Activated T-cell treated with anti-CD3 and anti-CD28 coated beads for 48 hours (primary cell): ENCODE measurements at regions not wholly inside any gene's neighbourhood (a gene's known extent, or its start where the extent isn't known, plus 50 kb on each side); places are given as distances from the start of the nearest gene placed in this dataset.

Experiments used
- DNase-seq: peaks from one replicate; pipeline ENCODE4 v3.0.0-alpha.2; 2020; ENCODE audit warnings: low read depth

DNA sequence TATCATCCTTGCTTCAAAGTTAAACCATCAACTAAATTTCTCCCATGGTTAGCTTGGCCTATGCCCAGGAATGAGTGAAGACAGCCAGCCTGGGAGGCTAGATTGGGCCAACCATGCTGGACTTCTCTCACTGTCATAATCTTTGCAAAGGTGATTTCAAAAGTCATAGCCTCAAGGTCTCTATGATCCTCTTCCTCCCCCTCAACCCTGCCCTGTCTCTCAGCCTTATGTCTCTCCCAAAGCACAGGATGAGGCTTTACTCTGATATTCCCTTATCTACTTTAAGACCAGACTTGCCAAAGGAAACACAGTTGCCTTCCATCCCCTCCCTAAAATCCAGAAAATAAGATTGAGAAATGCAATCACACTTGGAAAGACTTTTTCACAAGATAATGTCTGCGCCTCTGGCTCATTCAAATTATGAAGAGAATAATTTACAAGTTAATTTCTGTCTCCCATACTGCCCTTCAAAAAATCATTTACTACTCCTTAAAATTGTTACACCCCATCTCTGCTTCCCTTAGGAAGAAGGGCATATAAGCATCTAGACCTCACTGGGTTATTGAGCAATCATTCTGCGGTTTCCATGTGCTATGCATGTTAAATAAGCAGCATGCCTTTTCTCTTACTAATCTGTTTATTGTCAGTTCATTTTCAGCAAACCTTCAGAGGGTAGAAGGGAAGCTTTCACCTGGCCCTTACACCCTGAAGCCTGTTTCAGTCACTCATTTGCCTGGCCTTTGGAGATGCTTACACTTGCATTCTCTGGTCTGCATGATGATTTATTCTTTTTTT lies 113.8 kb upstream of the ANKRD55 start:
- DNase-seq, result no peak

DNA sequence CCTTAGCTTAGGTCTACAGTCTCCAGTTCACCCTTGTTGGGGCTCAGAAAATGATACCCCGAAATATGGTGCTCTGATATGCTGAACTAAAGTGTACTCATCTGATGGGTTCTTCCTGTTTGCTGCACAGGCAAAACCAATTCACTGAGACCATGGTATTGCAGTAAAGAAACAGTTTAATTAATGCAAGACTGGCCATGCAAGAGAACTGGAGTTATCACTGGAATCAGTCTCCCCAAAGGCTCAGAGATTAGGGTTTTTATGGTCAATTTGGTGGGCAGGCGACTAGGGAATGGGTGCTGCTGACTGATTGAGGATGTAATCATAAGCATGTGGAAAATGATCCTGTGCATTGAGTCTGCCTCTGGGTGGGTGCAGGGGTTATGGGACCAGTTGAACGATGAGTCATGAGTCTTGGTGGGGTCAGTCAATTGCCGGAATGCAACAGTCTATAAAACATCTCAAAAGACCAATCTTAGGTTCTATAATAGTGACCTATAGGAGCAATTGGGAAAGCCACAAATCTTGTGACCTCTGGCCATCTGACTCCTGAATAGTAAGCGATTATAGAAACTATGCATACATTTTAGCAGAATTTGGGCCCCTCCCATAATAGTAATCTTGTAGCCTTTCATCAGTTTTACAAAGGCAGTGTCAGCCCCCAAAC lies 113.0 kb upstream of the ANKRD55 start:
- DNase-seq, result no peak

DNA sequence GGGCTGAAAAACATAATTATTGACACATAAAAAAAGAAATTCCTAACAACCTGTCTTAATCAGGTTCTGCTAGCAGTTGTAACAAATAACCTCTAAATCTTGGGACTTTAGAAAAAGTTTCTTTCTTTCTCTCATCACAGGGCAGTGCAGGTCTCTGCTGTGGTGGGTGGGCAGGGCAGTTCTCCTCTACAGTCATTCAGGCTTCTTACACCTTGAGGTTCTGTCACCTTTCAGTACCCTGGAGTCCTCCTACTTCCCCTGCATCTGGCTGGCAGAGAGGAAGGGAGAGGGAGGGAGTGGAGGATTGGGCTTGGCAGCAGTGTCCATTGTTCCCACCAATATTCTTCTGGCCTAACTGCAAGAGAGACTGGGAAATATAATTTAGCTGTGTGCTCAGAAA lies 112.2 kb upstream of the ANKRD55 start:
- no peak for DNase-seq

DNA sequence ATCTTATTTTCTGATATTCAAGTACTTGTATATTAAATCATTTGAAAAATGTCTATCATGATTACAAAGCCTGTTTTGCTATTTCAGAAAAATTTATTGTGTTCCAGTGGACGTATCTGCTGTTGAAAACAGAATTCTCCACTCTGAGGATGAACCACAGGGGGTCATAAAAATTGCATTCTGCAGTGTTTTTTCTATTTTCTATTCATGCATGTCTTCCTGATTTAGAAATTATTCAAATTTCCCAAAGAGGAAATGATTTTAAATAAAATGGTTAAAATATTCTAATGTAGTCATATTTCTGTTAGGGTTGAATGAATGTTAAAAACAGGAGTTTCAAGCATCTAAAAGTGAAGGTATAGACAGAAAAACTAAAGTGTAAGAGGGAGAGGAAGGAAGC lies 111.5 kb upstream of the ANKRD55 start:
- no peak for DNase-seq

DNA sequence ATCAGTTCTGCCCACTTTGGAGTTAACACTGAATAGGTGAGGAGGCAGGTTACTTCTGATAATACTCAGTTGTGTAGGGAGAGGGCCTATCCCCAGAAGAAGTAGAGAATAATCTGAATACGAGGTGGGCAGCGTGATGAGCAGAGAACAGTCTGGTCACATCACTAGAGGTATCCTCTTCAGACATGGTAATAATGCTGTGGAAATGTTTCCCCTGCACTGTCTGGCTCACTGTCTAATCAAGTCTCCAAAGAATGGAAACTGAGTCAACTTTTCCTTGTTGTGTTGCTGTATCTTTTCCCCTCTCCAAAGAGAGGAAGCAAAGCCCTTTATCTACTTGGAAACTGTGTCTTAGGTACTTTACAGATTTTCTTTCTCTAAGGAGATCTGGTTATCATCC lies 110.9 kb upstream of the ANKRD55 start:
- DNase-seq, result no peak

DNA sequence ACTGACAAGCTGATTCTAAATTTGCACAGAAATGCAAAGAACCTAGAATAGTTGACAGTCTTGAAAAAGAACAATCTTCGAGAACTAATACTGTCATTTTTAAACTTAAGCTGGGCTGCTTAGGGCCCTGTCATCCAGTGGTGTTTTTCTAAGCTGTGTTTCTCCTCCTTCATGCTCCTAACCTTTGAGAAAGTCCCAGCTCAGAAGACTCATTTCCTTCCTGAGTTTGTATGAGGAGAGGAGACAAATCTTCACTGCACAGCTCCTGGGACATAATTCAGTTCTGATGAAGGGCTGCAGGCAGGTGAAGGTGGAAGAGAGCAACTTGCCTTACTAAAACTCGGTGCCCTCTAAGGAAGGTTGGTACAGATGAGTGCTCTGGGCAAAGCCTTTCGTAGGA lies 109.5 kb upstream of the ANKRD55 start:
- DNase-seq, result no peak

DNA sequence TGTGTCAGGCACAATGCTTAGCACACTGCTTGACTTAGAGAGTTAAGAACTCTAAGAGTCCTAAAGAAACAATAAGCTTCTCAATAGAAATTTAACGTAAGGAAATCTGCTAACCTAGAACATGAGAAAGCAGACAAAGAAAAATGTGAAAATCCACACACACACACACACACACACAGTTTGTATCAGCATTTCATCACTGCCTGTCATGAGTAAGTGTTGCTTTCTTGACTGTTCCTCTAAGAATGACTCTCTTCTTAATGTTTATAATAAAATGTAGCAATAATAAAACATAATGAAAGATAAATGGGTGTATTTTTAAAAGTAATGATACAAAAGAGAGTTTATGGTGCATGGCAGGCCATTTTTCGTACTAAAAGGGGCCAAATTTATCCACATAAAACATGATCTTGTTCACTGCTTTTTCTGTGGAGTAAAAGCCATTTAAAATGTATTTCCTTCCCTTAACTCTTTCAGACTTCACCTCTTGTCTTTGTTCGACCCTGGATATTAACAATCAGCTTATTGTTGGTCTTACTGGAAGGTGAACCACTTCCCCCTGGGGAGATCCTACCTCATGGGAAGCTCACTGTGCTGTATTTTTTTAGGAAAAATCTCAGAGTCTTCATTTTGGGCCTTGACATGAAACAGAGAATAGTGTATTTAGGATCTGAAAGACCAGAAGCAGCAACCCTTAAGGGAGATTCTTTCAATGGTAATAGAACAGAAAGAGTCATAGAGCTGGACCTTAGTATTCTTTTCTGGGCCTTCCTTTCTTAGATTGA lies 107.3 kb upstream of the ANKRD55 start:
- DNase-seq, result no peak

DNA sequence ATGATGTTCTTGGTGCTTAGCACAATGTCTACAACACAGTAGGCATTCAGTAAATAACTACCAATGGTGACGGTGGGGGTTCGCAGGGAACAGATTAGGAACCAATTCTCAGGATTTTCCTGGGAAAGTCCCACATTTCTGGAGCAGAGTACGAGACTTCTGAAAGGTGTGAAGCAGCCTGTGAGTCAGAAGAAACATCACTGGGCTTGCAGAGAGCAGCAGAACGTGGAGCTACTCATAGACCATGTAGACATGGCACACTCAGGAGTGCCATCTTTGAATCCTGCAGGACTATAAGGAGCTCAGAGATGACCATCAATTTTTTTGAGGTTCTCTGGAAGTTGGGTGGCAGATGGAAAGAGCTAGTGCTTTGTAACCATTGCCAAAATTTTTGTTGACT lies 106.6 kb upstream of the ANKRD55 start:
- DNase-seq, result no peak

DNA sequence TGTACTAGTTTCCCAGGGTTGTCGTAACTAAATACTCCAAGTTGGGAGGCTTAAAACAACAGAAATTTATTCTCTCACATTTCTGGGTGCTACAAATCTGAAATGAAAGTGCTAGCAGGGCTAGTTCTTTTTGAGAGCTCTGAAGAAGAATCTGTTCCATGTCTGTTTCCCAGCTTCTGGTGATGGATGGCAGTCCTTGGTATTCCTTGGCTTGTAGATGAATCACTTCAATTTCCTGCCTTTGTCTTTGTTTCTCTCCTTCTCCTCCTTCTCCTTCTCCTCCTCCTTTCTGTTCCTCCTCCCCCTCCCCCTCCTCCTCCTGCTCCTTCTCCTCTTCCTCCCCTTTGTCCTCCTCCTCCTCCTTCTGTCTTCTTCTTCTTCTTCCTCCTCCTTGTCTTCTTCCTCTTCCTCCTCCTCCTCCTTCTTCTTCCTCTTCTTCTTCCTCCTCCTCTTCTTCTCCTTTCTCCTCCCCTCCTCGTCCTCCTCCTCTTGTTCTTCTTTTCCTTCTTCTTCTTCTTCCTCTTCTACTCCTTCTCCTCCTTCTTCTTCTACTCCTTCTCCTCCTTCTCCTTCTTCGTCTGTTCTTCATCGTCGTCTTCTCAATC lies 104.7 kb upstream of the ANKRD55 start:
- no peak for DNase-seq

DNA sequence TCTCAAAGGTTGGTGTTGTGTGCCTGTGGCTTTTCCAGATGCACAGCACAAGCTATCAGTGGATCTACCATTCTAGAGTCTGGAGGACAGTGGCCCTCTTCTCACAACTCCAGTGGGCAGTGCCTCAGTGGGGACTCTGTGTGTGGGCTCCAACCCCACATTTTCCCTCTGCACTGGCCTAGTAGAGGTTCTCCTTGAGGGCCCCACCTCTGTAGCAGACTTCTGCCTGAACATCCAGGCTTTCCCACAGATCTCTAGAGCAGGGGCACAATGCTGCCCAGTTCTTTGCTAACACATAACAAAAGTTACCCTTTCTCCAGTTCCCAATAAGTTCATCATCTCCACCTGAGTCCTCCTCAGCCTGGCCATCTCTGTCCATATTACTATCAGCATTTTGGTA lies 102.1 kb upstream of the ANKRD55 start:
- DNase-seq, result no peak

DNA sequence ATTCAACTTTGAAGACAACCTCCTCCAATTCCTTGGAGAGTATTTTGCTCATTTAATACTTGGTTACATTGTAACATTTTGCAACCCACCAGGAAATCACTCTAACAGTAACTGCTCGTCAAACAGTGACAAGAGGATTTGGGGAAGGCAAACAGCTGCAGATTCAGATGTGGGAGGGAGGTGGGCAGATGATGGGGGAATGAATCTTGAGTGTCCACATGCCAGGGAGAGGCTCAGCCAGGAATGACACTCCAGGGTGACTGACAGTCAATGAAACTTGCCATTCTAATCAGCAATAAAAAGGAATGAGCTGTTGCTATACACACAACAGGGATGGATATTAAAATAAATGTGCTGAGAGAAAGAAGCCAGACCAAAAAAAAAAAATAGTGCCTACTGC lies 97.7 kb upstream of the ANKRD55 start:
- DNase-seq, result no peak

DNA sequence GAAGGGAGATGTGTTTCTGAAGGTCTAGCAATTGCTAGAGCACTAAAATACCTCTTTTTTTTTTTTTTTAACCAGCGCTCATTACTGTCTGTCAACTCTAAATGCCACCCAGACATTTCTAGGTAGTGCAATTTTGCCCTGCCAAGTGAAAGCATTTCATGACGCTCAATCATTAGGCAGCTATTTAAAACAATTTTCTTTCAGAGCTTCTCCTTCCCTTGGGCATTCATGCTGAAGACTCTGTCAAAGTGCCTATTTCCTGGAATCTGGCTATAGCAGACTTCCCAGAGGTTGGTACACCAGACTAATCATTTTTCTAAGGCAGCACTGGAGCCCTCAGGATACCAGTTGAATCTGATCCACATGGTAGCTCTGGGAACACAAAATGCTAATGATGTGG lies 97.0 kb upstream of the ANKRD55 start:
- no peak for DNase-seq

DNA sequence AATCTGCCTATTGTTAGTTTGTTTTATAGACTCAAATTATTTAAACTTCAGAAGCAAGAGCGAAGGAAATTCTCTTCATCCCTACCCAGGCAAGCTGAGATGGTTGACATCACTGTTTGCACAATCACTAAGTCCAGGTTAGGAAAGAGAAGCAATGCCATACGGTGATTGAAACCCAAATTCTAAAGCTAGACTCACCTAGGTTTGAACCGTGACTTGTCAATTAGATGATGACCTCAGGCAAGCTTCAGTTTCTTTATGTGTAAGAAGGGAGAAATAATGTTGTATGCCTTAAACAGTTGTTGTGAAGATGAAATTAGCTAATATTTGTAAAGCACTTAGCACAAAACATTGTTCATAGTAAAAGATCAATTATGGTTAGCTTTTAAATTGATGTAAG lies 96.5 kb upstream of the ANKRD55 start:
- DNase-seq, result no peak

DNA sequence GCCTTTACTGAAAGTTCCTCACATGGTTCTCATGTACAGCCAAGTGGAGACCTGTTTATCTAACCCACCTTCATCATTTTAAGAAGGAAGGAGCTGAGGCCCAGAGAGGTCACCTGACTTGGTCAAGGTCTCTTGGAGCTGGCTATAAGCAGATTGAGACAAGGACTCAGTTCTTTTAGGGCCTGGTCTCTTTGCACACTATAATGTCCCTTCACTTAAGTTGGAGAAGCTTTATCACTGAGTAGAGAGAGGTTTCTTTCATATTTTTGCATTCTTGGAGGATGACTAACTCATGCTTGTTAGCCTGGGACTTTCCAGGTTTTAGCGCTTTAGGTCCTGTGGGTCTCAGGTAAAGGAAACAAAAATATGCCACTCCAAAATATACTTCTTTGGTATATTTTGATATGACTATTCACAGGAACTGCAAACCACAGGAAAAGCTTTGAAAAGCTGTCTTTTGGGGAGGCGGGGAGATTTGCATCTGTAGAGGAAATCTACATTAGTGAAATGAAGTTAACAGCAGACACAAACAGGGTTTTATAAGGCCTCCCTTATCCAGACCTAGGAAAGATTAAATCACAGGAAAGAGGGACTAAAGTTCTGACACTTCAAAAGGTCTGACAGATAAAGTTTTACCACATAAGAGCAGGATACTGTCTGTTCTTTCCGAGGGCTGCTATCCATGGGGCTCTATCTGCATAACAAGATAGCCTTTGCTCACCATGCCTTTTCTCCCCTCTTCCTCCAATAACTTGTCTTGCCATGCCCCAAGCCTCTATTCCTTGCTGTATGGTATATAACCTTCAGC lies 95.8 kb upstream of the ANKRD55 start:
- no peak for DNase-seq

DNA sequence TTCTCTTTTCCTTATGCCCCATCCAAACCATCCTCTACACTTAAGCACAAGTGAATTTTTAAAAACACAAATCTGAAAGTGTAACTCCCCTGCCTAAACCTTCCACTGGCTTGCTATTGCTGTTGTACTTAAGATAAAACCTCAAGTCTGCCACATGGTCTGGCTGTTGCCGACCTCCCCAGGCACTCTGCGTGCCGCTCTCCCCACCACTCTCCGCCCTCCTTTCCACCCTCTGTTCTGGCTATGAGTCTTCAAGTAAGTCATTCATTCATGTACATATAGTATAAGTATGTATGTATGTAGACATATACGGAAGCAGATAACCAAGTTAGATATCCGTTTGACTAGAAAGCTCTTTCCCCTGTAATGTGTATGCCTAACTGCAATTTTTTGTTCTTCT lies 94.7 kb upstream of the ANKRD55 start:
- peak; percentile 70 for DNase-seq

DNA sequence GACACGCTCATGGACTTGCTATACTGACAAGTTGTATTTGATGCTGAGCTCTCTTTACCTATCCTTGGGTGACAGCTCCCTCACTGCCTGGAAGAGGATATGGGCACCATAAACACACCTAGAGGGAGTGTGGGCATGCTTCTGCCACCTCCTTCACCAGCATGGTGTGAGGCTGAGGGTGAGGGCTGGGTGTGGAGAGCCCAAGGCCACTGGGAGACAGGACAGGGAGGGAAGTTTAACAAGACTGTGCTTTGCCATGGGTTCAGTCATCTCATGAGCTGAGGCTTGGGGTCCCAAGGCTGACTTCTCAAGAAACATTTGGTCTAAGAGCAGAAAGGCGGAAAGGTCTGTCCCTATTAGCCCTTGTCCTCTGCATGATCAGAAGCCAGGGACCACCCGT lies 93.6 kb upstream of the ANKRD55 start:
- no peak for DNase-seq

DNA sequence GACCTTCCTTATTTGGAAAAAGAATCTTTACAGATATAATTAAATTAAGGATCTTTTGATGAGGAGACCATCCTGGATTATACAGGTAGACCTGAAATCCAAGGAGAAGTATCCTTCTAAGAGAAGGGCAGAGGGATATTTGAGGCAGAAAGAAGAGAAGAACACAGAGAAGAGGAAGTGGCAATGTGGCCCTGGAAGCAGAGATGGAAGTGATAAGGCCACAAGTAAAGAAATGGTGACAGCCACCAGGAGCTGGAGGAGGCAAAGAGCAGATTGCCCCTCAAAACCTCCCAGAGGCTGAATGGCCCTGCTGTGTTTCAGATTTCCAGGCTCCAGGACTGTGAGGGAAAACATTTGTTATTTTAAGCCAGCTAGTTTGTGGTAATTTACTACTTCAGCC lies 93.0 kb upstream of the ANKRD55 start:
- DNase-seq, result no peak

DNA sequence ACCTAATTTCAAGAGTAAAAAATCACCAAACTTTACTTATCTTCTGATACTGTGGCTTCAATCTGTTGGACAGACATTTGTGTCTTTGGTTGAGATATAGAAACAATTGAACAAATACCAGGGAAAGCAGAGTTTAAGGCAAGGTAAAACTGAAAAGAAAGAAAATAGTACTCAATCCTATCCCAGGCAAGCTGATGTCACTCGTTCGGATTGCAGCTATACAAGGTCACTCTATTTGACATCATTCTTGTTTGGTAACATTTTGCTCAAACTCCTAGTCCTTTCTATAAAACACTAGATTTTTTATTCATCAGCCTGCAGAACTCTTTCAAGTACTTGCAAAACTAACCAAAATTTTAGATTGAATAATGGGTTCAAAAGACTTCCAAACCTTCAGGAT lies 91.9 kb upstream of the ANKRD55 start:
- no peak for DNase-seq

DNA sequence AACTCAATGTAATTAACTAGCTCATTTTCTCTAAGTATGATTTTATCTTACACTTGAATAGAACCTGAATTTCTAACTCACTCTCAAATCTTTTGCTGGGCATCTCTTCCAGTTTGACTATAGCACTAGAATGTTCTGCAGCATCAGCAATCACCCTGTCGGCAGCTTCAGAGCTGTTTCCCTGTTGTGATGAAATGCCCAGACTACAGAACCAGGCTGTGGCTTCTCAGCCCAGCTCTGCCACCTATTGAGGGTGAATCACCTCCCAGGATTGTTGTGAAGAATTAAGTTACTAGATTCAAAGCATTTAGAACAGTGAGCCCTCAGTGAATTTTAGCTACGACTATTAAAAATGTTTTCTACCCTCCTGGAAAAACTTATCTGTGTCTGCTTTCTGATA lies 90.4 kb upstream of the ANKRD55 start:
- no peak for DNase-seq

DNA sequence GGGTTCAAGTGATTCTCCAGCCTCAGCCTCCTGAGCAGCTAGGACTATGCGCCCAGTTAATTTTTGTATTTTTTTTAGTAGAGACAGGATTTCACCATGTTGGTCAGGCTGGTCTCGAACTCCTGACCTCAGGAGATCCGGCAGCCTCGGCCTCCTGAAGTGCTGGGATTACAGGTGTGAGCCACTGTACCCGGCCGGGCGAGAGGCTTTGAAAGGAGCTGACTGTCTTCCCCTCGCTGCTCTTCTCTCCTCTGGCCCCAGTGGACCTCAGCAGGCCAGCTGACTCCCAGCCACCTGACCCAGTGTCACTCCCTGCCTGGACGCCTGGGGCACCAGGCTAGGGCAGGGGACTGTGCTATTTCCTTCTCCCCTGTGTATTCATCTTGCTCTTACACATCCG lies 89.5 kb upstream of the ANKRD55 start:
- DNase-seq, result no peak

DNA sequence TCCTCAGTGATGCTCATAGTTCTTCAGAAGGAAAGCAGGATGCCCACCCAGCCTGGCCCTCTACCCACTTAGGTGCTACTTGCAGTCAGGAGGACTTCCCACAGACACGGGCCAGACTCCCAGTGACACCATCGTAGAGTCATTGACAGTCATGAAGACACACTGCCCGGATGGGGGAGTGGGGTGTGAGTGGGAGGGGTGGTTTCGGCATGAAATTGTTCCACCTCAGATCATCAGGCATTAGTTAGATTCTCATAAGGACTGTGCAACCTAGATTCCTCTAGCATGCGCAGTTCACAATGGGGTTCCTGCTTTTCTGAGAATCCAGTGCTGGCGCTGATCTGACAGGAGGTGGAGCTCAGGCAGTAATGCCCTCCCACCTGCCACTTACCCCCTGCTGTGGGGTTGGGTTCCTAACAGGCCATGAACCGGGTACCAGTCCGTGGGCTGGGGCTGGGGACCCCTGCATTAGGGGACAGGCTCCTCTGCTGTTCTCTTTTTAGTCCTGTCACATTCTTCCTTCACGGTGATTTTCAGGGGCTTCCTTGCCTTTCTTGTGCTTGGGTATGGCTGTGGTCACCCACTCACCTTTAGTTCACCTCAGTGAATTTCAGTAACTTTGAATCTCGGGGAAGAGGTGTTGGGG lies 88.2 kb upstream of the ANKRD55 start:
- DNase-seq, result peak; percentile 43
